ENCODE measurements at regions not wholly inside any gene's neighbourhood (a gene's known extent, or its start where the extent isn't known, plus 50 kb on each side); places are given as distances from the start of the nearest gene placed in this dataset.

DNA sequence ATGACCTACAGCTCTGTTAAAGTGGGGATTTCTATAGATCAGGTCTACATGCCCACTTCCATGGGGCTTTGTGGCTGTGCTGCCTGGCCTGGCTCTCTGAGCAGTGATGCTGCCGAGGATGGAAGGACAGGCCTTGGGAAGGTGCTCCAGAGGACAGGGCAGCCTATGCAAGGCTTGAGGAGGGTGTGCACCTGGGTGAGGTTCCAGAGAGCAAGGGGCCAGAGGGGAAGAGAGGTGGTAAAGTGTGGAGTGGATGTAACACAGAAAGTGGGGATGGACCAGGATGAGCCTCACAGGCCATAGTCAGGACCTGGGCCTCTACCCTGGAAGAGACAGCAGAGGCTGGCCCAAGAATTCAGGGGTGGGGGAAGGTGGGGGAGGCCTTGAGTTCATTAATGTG lies 826.4 kb downstream of the DCDC2C start:
- no peak overlapping the region for H3K27ac Mint-ChIP-seq
- no peak for DNase-seq
- CTCF ChIA-PET, result no interaction called here
- H3K27me3 Mint-ChIP-seq, result no peaks in the 10 kb centered on the region
- no peaks in the 10 kb centered on the region for H3K36me3 Mint-ChIP-seq
- peaks cover 8% of the 10 kb centered on the region for H3K9me3 Mint-ChIP-seq
- no peaks in the 10 kb centered on the region for H3K4me1 Mint-ChIP-seq
- no peak overlapping the region for H3K4me3 Mint-ChIP-seq

- no peak overlapping the region for H3K4me3 Mint-ChIP-seq
- H3K27me3 Mint-ChIP-seq, result no peaks in the 10 kb centered on the region
- H3K9me3 Mint-ChIP-seq, result peaks cover 8% of the 10 kb centered on the region
- CTCF ChIA-PET, result no interaction called here
- no peak overlapping the region for H3K27ac Mint-ChIP-seq
- H3K36me3 Mint-ChIP-seq, result no peaks in the 10 kb centered on the region
- no peaks in the 10 kb centered on the region for H3K4me1 Mint-ChIP-seq
- no peak for DNase-seq
Measured at GRCh38 chr2:4530231-4530630, 826.9 kb downstream of the DCDC2C start.

DNA sequence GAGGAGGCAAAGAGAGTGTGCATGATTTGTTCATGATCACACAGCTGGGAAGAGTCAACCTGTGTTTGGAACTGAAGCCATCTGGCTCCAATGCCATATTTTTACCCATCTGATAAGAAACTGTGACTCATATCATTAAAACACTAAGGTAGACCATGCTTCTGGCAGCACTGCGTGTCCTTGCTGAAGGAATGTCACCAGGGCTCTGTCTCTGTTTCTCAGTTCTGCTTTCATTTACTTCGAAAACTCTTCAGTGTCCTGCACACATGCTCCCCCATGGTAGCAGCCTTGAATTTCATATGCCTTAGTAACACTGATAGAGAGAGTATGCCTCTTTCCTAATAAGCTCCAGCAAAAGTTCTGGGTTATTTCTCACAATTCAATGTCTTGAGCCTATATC lies 830.4 kb downstream of the DCDC2C start:
- H3K9me3 Mint-ChIP-seq, result peaks cover 4% of the 10 kb centered on the region
- DNase-seq, result no peak
- no peak overlapping the region for H3K27ac Mint-ChIP-seq
- no peaks in the 10 kb centered on the region for H3K36me3 Mint-ChIP-seq
- no peak overlapping the region for H3K4me3 Mint-ChIP-seq
- H3K4me1 Mint-ChIP-seq, result no peaks in the 10 kb centered on the region
- CTCF ChIA-PET, result no interaction called here
- no peaks in the 10 kb centered on the region for H3K27me3 Mint-ChIP-seq

GRCh38 chr2:4539121-4539520 lies 835.7 kb downstream of the DCDC2C start:
- H3K27me3 Mint-ChIP-seq, result no peaks in the 10 kb centered on the region
- H3K27ac Mint-ChIP-seq, result no peak overlapping the region
- no peak overlapping the region for H3K4me3 Mint-ChIP-seq
- CTCF ChIA-PET, result interaction anchor here (0.6 kb wide), 1 partner anchor 121 kb away, joined by 3 read pairs; no protein-coding TSS in a partner anchor
- no peaks in the 10 kb centered on the region for H3K36me3 Mint-ChIP-seq
- H3K9me3 Mint-ChIP-seq, result peaks cover 5% of the 10 kb centered on the region
- no peak for DNase-seq
- no peaks in the 10 kb centered on the region for H3K4me1 Mint-ChIP-seq

- Mint-ChIP-seq H3K9me3 (peaks cover 6% of the 10 kb centered on the region), H3K27me3 (no peaks in the 10 kb centered on the region), H3K4me3 (no peak overlapping the region), H3K4me1 (no peaks in the 10 kb centered on the region), H3K36me3 (no peaks in the 10 kb centered on the region), H3K27ac (no peak overlapping the region)
- no peak for DNase-seq
- CTCF ChIA-PET, result no interaction called here
Measured at GRCh38 chr2:4549666-4550210, 846.4 kb downstream of the DCDC2C start.

DNA sequence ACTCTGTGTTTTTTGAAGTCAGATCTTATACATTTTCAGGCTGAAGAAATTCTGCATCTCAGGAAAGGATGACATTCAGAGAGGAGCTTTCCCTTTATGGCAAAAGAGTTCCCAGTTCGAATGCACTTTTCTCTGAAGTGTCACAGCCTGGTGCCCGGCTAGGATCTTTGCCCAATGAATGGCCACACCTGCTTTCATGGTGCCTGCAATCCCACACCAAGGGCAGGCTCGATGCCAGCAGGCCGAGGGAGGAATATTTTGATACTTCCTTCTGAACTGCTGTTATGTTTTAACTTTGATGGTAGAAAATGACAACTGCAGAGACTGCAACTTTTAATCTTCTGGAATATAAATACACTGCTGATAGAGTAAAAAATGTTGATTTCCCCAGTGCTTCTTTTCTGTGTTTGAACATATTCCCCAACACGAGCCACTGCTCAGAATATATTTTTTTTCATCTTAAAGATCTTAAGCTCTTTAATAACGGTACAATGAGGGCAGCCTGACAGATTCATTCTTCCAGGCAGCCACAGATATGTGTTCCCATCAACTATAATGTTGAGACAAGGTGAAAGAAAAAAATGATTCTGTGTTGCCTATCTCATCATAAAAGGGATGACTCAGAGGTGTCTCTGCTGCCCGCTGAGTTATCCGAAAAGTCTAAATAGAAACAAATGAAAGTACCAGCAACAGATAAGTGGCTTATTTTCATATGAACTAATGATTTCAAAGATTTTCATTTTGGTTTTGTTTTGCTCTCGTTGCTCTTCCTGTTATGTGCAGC lies 848.5 kb downstream of the DCDC2C start:
- CTCF ChIA-PET, result no interaction called here
- no peaks in the 10 kb centered on the region for H3K36me3 Mint-ChIP-seq
- no peaks in the 10 kb centered on the region for H3K27me3 Mint-ChIP-seq
- H3K9me3 Mint-ChIP-seq, result peaks cover 9% of the 10 kb centered on the region
- no peak for DNase-seq
- H3K4me1 Mint-ChIP-seq, result no peaks in the 10 kb centered on the region
- no peak overlapping the region for H3K4me3 Mint-ChIP-seq
- no peak overlapping the region for H3K27ac Mint-ChIP-seq

DNA sequence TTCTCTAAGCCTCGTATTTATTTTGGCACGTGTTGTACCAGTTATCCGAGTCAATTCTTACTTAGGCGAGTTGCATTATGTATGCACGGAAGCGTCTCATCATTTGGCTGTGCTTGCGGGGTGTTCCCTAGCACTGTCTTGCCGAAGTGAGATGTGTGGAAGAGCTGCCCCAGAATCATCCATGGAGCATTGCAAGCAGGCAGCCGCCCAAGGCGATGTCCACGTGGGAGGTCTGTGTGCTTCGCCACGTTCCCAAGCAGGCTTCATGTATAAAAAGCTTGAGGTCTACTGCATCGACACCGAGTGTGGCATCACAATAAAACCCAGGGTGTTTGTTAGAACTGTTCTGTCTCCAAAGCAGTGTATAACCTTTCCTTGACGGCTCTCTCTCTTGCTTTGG lies 849.9 kb downstream of the DCDC2C start:
- Mint-ChIP-seq H3K4me3 (no peak overlapping the region), H3K27ac (no peak overlapping the region), H3K36me3 (no peaks in the 10 kb centered on the region), H3K9me3 (peaks cover 11% of the 10 kb centered on the region), H3K4me1 (no peaks in the 10 kb centered on the region), H3K27me3 (no peaks in the 10 kb centered on the region)
- CTCF ChIA-PET, result interaction anchor here (1.1 kb wide), 1 partner anchor 12 kb away, joined by 3 read pairs; no protein-coding TSS in a partner anchor
- no peak for DNase-seq

- CTCF ChIA-PET, result no interaction called here
- DNase-seq, result no peak
- Mint-ChIP-seq H3K36me3 (no peaks in the 10 kb centered on the region), H3K27ac (no peak overlapping the region), H3K4me1 (no peaks in the 10 kb centered on the region), H3K27me3 (no peaks in the 10 kb centered on the region), H3K9me3 (peaks cover 14% of the 10 kb centered on the region), H3K4me3 (no peak overlapping the region)
Measured at GRCh38 chr2:4556135-4556896, 852.9 kb downstream of the DCDC2C start.

DNA sequence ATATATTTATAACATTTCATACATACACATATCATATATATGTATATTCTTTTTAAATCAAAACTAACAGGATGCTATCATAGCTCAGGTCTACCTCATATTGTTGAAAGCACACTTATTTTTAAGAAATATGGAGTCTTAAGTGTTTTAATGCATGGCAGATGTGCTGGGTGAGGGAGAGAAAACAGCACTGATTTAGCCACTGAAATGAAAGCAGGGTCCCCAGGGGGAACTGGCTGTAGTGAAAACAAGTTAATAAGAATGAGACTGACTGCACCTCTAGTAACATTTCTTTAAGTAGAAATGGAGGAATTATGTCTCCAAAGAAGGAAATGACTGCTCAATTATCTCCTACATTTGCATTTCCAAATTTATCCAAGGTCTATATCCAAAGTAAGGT lies 857.8 kb downstream of the DCDC2C start:
- Mint-ChIP-seq H3K4me3 (no peak overlapping the region), H3K36me3 (no peaks in the 10 kb centered on the region), H3K9me3 (peaks cover 11% of the 10 kb centered on the region), H3K27ac (no peak overlapping the region), H3K4me1 (no peaks in the 10 kb centered on the region), H3K27me3 (no peaks in the 10 kb centered on the region)
- CTCF ChIA-PET, result no interaction called here
- no peak for DNase-seq

GRCh38 chr2:4576075-4576474 lies 872.7 kb downstream of the DCDC2C start:
- Mint-ChIP-seq H3K4me1 (no peaks in the 10 kb centered on the region), H3K27me3 (no peaks in the 10 kb centered on the region), H3K27ac (no peak overlapping the region), H3K36me3 (no peaks in the 10 kb centered on the region), H3K4me3 (no peak overlapping the region), H3K9me3 (peaks cover 7% of the 10 kb centered on the region)
- DNase-seq, result no peak
- CTCF ChIA-PET, result no interaction called here

DNA sequence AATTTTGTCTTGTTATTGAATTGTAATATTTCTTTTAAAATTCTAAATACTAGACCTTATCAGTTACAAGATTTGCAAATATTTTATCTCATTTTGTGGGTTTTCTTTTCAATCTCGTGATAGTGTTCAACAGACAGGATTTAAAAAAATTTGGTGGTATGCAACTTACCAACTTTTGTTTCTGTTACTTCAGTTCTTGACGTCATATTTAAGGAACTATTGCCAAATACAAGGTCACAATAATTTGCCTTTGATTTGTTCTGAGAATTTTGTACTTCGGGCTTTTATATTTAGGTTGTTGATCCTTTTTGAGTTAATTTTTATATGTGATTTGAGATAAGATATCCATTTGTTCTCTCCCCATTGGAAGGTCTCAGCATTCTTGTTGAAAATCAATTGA lies 876.6 kb downstream of the DCDC2C start:
- Mint-ChIP-seq H3K4me3 (no peak overlapping the region), H3K9me3 (peaks cover 10% of the 10 kb centered on the region), H3K4me1 (no peaks in the 10 kb centered on the region), H3K27ac (no peak overlapping the region), H3K36me3 (no peaks in the 10 kb centered on the region), H3K27me3 (no peaks in the 10 kb centered on the region)
- CTCF ChIA-PET, result no interaction called here
- no peak for DNase-seq

GRCh38 chr2:4585057-4585635 lies 881.8 kb downstream of the DCDC2C start:
- CTCF ChIA-PET, result no interaction called here
- Mint-ChIP-seq H3K9me3 (peaks cover 12% of the 10 kb centered on the region), H3K27ac (no peak overlapping the region), H3K36me3 (no peaks in the 10 kb centered on the region), H3K27me3 (no peaks in the 10 kb centered on the region), H3K4me1 (no peaks in the 10 kb centered on the region), H3K4me3 (no peak overlapping the region)
- no peak for DNase-seq

DNA sequence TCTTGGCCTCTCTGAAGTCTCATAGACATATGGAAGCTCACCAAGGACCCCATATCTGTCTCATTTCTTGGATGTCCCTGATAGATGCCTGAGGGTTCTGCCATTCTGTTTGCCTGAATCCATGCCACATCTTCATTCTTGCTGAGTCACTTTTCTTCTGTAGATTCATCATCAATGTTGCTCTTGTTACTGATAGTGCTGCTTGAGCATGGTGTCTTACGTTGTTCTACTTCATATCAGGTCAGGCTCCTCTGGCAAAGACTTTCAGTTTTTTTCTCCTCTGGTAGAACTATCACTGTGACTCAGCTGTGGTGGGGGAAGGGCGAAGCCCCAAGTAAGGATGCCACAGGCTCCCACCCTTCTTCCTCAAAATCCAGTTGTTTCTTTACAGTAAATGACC lies 885.2 kb downstream of the DCDC2C start:
- Mint-ChIP-seq H3K4me1 (no peaks in the 10 kb centered on the region), H3K4me3 (no peak overlapping the region), H3K36me3 (no peaks in the 10 kb centered on the region), H3K27ac (no peak overlapping the region), H3K27me3 (no peaks in the 10 kb centered on the region), H3K9me3 (peaks cover 6% of the 10 kb centered on the region)
- CTCF ChIA-PET, result no interaction called here
- DNase-seq, result no peak

DNA sequence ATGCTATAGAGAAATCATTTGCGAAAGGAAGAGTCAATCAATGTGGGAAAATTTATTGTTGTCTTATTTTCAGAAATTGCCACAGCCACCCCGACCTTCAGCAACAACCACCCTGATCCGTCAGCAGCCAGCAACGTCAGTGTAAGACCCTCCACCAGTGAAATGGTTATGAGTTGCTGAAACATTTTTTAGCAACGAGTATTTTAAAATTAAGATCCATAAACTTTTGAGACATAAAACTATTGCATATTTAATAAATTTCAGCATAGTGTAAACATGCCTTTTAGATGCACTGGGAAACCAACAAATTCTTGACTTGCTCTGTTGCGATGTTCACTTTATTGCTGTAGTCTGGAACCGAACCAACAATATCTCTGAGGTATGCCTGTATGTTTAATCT lies 887.9 kb downstream of the DCDC2C start:
- Mint-ChIP-seq H3K27me3 (no peaks in the 10 kb centered on the region), H3K4me3 (no peak overlapping the region), H3K36me3 (no peaks in the 10 kb centered on the region), H3K27ac (no peak overlapping the region), H3K4me1 (no peaks in the 10 kb centered on the region), H3K9me3 (peaks cover 7% of the 10 kb centered on the region)
- no peak for DNase-seq
- CTCF ChIA-PET, result no interaction called here

GRCh38 chr2:4597400-4597799 lies 894.0 kb downstream of the DCDC2C start:
- Mint-ChIP-seq H3K4me1 (no peaks in the 10 kb centered on the region), H3K27ac (no peak overlapping the region), H3K4me3 (no peak overlapping the region), H3K27me3 (no peaks in the 10 kb centered on the region), H3K36me3 (no peaks in the 10 kb centered on the region), H3K9me3 (peaks cover 10% of the 10 kb centered on the region)
- CTCF ChIA-PET, result no interaction called here
- no peak for DNase-seq
